ENCODE measurements at regions not wholly inside any gene's neighbourhood (a gene's known extent, or its start where the extent isn't known, plus 50 kb on each side); places are given as distances from the start of the nearest gene placed in this dataset.
"Not testable (repeated sequence)": the region's sequence is repeated elsewhere in the genome, so short reads cannot be mapped to it uniquely, and the experiment has no call there.

DNA sequence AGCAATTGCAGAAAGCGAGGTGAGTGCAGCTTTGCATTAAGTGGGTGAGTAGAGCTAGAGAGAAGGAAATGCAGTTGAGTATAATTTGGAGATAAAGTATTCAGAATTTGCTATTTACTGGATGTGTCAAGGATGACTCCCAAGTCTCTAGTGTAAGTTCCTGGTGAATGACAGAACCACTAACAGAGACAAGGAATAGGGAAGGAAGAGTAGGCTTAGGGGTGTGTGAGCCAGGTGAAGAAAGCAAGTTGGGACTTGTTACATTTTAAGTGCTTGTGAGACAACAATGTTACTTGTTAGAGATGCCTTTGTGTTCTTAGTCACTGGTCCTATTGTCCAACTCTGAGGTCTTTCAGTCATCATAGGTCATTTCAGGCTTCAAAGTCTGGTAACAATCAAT, 70.8 kb downstream of the TBC1D26 start:
- H4K91ac ChIP-seq (ENCODE audit: low read depth, low read length, poor library complexity); H3K4me2 ChIP-seq (ENCODE audit: insufficient read depth, low read length, poor library complexity, severe bottlenecking); H2BK12ac ChIP-seq (ENCODE audit: low read length); H3K4ac ChIP-seq (ENCODE audit: low read length); H3K14ac ChIP-seq (ENCODE audit: low read length); H2BK120ac ChIP-seq (ENCODE audit: low read depth, low read length); H3K9ac ChIP-seq (ENCODE audit: low read depth, low read length, poor library complexity); H2AK5ac ChIP-seq (ENCODE audit: low read depth, low read length); DNase-seq (ENCODE audit: low spot score); H3K9me3 ChIP-seq (replicated peaks in 1 of 2; ENCODE audit: control insufficient read depth in 2 of 2, insufficient read depth in 1 of 2, low read depth in 1 of 2, low read length in 2 of 2); H3K27ac ChIP-seq (replicated peaks; ENCODE audit: low read length); H2BK5ac ChIP-seq (ENCODE audit: low read length); H3K79me1 ChIP-seq (ENCODE audit: low read depth, low read length); H3K23ac ChIP-seq (ENCODE audit: low read depth, low read length, poor library complexity); H3K36me3 ChIP-seq (replicated peaks in 1 of 2; ENCODE audit: control insufficient read depth in 2 of 2, insufficient read depth in 2 of 2, low read length in 2 of 2); H4K8ac ChIP-seq (ENCODE audit: low read depth, low read length); H2AFZ ChIP-seq (ENCODE audit: low read length); H3K27me3 ChIP-seq (ENCODE audit: control insufficient read depth in 3 of 3, insufficient read depth in 3 of 3, low read depth in 1 of 3, low read length in 3 of 3); H3K4me1 ChIP-seq (ENCODE audit: control insufficient read depth in 2 of 2, insufficient read depth in 1 of 2, low read depth in 1 of 2, low read length in 2 of 2); H3K4me3 ChIP-seq (ENCODE audit: low read length in 2 of 2); H2BK15ac ChIP-seq (ENCODE audit: low read length); H3K18ac ChIP-seq (ENCODE audit: low read length): not testable (repeated sequence)
- WGBS, 2 donors (ENCODE audit: extremely low coverage in 2 of 2, insufficient read length in 2 of 2, insufficient replicate concordance in 1 of 2), result no CpG with 5 or more reads among the region's 1 CpG

DNA sequence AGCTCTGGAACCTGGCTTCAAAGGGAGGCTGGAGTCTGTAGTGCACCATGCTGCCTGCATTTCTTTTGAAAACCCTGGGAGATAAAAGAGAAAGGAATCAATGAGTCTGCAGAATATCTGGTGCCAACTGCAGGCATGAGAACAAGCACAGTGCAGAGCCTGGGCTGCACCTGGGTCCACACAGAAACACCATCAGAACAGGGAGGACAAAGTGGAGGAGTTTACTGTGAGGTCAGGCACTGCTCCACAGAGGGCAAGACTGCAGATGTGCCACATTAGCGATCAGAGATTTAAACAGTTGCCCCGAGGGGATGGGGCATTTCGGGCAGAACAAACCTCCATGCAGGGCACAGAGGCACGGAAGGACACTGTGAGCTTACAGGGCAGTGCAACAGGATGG, 74.7 kb downstream of the TBC1D26 start:
- WGBS, 2 donors (ENCODE audit: extremely low coverage in 2 of 2, insufficient read length in 2 of 2, insufficient replicate concordance in 1 of 2), result no CpG with 5 or more reads among the region's 4 CpGs
- H2BK12ac ChIP-seq (ENCODE audit: low read length); DNase-seq (ENCODE audit: low spot score); H3K4me2 ChIP-seq (ENCODE audit: insufficient read depth, low read length, poor library complexity, severe bottlenecking); H2AFZ ChIP-seq (ENCODE audit: low read length); H2AK5ac ChIP-seq (ENCODE audit: low read depth, low read length); H3K79me1 ChIP-seq (ENCODE audit: low read depth, low read length); H3K9ac ChIP-seq (ENCODE audit: low read depth, low read length, poor library complexity); H4K91ac ChIP-seq (ENCODE audit: low read depth, low read length, poor library complexity); H3K23ac ChIP-seq (ENCODE audit: low read depth, low read length, poor library complexity); H3K36me3 ChIP-seq (replicated peaks in 1 of 2; ENCODE audit: control insufficient read depth in 2 of 2, insufficient read depth in 2 of 2, low read length in 2 of 2); H3K18ac ChIP-seq (ENCODE audit: low read length); H3K9me3 ChIP-seq (replicated peaks in 1 of 2; ENCODE audit: control insufficient read depth in 2 of 2, insufficient read depth in 1 of 2, low read depth in 1 of 2, low read length in 2 of 2); H2BK5ac ChIP-seq (ENCODE audit: low read length); H2BK15ac ChIP-seq (ENCODE audit: low read length); H3K27ac ChIP-seq (replicated peaks; ENCODE audit: low read length); H2BK120ac ChIP-seq (ENCODE audit: low read depth, low read length); H3K4me3 ChIP-seq (ENCODE audit: low read length in 2 of 2); H4K8ac ChIP-seq (ENCODE audit: low read depth, low read length); H3K4me1 ChIP-seq (ENCODE audit: control insufficient read depth in 2 of 2, insufficient read depth in 1 of 2, low read depth in 1 of 2, low read length in 2 of 2); H3K4ac ChIP-seq (ENCODE audit: low read length); H3K27me3 ChIP-seq (ENCODE audit: control insufficient read depth in 3 of 3, insufficient read depth in 3 of 3, low read depth in 1 of 3, low read length in 3 of 3); H3K14ac ChIP-seq (ENCODE audit: low read length): not testable (repeated sequence)

DNA sequence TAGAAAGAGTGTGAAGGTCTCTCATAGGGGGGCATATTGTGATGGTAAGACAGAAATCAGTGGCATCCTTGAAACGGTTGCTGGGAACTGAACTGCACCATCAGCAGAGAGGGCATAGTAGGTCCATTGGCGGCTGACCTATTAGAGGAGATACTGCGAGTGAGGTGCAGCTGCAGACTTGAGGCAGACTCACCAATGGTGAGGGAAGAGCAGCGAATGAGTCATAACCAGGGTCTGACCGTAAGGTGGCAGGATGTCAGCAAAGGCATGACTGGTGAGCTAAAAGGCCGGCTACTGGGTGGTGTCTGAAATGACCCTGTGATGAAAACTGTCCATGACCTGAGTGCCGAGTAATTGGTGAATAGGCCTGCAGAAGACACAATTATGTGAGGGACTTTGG, 81.3 kb downstream of the TBC1D26 start:
- H2BK12ac ChIP-seq (ENCODE audit: low read length); H3K27me3 ChIP-seq (ENCODE audit: control insufficient read depth in 3 of 3, insufficient read depth in 3 of 3, low read depth in 1 of 3, low read length in 3 of 3); H3K9me3 ChIP-seq (replicated peaks in 1 of 2; ENCODE audit: control insufficient read depth in 2 of 2, insufficient read depth in 1 of 2, low read depth in 1 of 2, low read length in 2 of 2); H2BK15ac ChIP-seq (ENCODE audit: low read length); DNase-seq (ENCODE audit: low spot score); H2BK120ac ChIP-seq (ENCODE audit: low read depth, low read length); H3K18ac ChIP-seq (ENCODE audit: low read length); H3K14ac ChIP-seq (ENCODE audit: low read length); H3K23ac ChIP-seq (ENCODE audit: low read depth, low read length, poor library complexity); H3K4ac ChIP-seq (ENCODE audit: low read length); H2AFZ ChIP-seq (ENCODE audit: low read length); H3K4me1 ChIP-seq (ENCODE audit: control insufficient read depth in 2 of 2, insufficient read depth in 1 of 2, low read depth in 1 of 2, low read length in 2 of 2); H3K4me3 ChIP-seq (ENCODE audit: low read length in 2 of 2); H2AK5ac ChIP-seq (ENCODE audit: low read depth, low read length); H4K8ac ChIP-seq (ENCODE audit: low read depth, low read length); H4K91ac ChIP-seq (ENCODE audit: low read depth, low read length, poor library complexity); H3K4me2 ChIP-seq (ENCODE audit: insufficient read depth, low read length, poor library complexity, severe bottlenecking); H3K36me3 ChIP-seq (replicated peaks in 1 of 2; ENCODE audit: control insufficient read depth in 2 of 2, insufficient read depth in 2 of 2, low read length in 2 of 2); H3K79me1 ChIP-seq (ENCODE audit: low read depth, low read length); H3K9ac ChIP-seq (ENCODE audit: low read depth, low read length, poor library complexity); H3K27ac ChIP-seq (replicated peaks; ENCODE audit: low read length); H2BK5ac ChIP-seq (ENCODE audit: low read length): not testable (repeated sequence)
- no CpG with 5 or more reads among the region's 7 CpGs for WGBS, 2 donors (ENCODE audit: extremely low coverage in 2 of 2, insufficient read length in 2 of 2, insufficient replicate concordance in 1 of 2)

DNA sequence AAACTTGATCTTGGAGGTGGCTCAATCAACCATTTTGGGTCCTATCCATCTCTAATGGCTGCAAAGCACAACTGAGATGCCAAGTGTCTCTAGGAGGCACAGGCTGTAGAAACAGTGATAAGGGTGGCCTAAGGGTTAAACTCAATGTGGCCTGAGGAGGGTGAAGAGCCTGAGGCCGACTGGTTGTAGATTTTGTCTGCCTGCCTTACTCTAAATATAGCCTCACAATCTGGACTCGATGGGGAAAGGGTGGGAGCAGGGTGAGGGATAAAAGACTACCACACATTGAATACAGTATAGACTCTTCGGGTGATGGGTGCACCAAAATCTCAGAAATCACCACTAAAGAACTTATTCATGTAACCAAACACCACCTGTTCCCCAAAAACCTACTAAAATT, 81.9 kb downstream of the TBC1D26 start:
- not testable (repeated sequence) for H3K27ac ChIP-seq (replicated peaks; ENCODE audit: low read length); H3K23ac ChIP-seq (ENCODE audit: low read depth, low read length, poor library complexity); H3K4me3 ChIP-seq (ENCODE audit: low read length in 2 of 2); H2AK5ac ChIP-seq (ENCODE audit: low read depth, low read length); H3K9ac ChIP-seq (ENCODE audit: low read depth, low read length, poor library complexity); H3K18ac ChIP-seq (ENCODE audit: low read length); H3K79me1 ChIP-seq (ENCODE audit: low read depth, low read length); H2BK12ac ChIP-seq (ENCODE audit: low read length); H2BK15ac ChIP-seq (ENCODE audit: low read length); H3K4me2 ChIP-seq (ENCODE audit: insufficient read depth, low read length, poor library complexity, severe bottlenecking); H3K27me3 ChIP-seq (ENCODE audit: control insufficient read depth in 3 of 3, insufficient read depth in 3 of 3, low read depth in 1 of 3, low read length in 3 of 3); H3K4ac ChIP-seq (ENCODE audit: low read length); H4K91ac ChIP-seq (ENCODE audit: low read depth, low read length, poor library complexity); H3K9me3 ChIP-seq (replicated peaks in 1 of 2; ENCODE audit: control insufficient read depth in 2 of 2, insufficient read depth in 1 of 2, low read depth in 1 of 2, low read length in 2 of 2); H2AFZ ChIP-seq (ENCODE audit: low read length); H3K4me1 ChIP-seq (ENCODE audit: control insufficient read depth in 2 of 2, insufficient read depth in 1 of 2, low read depth in 1 of 2, low read length in 2 of 2); DNase-seq (ENCODE audit: low spot score); H4K8ac ChIP-seq (ENCODE audit: low read depth, low read length); H2BK5ac ChIP-seq (ENCODE audit: low read length); H3K14ac ChIP-seq (ENCODE audit: low read length); H2BK120ac ChIP-seq (ENCODE audit: low read depth, low read length); H3K36me3 ChIP-seq (replicated peaks in 1 of 2; ENCODE audit: control insufficient read depth in 2 of 2, insufficient read depth in 2 of 2, low read length in 2 of 2)
- no CpG with 5 or more reads among the region's 3 CpGs for WGBS, 2 donors (ENCODE audit: extremely low coverage in 2 of 2, insufficient read length in 2 of 2, insufficient replicate concordance in 1 of 2)

All from neuronal stem cell (in vitro differentiated cells).